Fibroblast of the conjunctiva (primary cell): ENCODE measurements at regions not wholly inside any gene's neighbourhood (a gene's known extent, or its start where the extent isn't known, plus 50 kb on each side); places are given as distances from the start of the nearest gene placed in this dataset.
"Not testable (repeated sequence)": the region's sequence is repeated elsewhere in the genome, so short reads cannot be mapped to it uniquely, and the experiment has no call there.

Experiments
- DNase-seq: peaks from one replicate; pipeline ENCODE4 v3.0.0-alpha.2; 2010; ENCODE audit warnings: low read depth

DNA sequence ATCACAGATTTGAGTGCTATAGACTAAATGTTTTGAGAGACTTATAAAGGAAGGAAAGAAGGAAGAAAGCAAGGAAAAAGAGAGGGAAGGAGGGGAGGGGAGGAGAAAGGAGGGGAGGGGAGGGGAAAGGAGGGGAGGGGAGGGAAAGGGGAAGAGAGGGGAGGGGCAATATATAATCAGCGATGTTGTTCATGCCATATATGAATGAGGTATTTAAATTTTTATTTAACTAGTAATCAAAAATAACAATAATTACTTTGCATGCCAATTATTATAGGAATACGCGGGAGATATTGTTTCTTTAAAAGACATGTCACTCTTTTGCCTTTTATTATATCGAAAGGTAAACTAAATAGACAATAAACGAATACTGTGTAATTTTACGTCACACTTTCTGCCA lies 1029.7 kb downstream of the FAT4 start:
- DNase-seq, result no peak

DNA sequence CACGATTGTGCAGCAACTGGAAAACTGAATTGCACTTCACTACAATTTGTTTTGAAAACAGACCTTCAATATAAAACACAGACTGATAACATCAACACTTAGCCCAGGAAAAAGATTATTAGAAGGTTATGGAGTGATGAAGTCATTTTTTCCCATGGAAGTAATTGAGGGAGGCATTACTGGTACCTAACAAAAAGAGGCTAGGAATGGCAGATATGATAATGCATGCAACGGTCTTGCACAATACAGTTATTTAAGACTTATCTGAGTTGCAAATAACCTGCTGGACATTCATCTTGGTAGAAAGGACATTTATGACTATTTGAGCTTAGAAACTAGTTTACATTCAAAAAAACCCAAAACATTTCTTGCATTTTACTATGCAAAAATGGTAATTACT lies 1031.9 kb downstream of the FAT4 start:
- DNase-seq, result no peak

DNA sequence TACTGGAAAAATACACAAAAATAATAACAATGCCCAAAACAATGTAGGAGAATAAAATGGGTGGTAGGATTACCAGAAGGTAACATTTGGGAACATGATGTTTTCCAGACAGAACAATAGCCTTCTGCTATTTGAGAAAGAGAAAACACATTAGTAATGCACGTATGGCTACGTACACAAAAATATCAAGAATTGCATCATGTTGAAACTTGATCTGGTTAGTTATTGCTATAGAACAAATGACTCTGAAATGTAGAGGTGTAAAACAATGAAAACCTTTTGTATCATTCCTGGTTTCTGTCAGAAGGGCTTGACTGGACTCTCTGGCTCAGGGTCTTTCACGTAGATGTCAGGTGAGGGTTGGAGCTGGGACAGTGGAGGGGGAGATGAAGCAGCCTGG lies 1040.0 kb downstream of the FAT4 start:
- peak; percentile 8 for DNase-seq

DNA sequence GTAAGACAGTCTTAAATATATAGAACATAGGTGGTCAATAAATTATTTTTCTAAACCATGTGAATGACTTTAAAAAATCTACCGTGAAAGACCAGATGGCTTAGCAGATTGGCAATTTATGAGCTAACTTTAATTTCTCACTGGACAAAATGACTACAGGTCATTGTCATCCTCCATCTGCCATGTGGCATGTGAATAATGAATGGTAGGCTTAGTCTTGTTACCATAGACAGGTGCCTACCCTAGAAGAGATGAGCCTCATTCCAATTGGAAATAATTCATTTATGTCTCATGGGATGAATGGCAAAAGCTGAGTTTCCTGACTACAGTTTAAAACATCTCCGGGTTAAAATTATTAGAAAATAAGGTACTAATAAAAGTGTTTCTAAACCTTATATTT lies 1043.3 kb downstream of the FAT4 start:
- no peak for DNase-seq

DNA sequence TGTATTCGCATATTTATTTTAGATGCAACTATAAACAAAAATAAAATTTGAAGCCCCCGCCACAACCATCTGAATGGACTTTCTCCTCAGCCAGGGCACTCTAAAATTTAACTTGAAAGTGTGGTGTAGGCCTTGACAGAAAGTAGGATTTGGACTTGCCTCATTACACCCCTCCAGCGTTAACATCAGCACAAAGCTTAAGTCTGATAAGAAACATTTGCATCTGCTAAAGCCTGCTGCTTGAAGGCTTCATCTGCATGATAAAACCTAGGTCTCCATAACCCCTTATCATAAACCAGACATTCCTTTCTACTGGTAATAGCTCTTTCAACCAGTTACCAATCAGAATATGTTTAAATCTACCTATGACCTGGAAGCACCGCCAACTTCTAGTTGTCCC lies 1046.5 kb downstream of the FAT4 start:
- no peak for DNase-seq

DNA sequence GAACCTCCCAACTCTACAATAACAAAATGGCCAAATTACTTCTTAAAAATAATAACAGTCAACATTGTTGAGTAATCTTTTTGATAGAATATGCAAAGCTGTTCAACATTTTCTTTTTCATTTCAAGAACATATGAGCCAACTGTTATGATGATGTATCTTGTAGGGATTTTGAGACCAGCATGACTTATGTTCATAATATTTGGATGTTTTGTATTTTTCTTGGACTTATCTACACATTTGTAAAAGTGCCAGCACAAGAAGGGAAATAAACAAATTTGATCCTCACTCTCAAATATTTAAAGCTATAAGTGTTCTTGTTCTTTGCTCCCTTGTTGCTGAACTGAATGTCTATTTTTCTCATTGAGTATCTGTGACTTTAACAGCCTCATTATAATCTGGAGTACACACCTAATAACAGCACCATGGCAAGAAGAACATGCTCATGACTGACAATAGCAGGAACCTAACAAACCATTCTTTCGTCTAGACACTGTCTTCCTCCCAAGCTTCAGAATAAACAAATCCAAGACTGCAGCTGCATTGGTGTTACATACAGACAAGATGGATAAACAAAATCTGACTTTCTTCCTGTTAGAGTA lies 1049.7 kb downstream of the FAT4 start:
- peak; percentile 62 for DNase-seq

DNA sequence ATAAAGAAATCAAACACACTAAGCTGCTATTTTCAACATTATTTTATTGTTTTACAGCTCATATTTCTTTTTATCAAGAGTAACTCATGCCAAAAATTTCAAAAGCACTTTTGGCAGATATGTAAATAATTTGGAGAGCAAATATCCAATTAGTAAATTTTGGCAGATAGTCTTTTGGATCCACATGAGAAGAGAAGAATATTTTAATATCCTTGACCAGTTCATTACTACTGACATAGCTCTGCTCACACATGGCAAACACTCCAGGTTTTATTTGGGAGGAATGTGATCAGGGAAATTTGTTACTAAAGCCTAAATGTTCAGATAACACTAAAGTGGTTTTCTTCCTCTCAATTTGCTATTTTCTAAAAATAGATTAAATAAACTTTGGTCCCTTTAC lies 1054.3 kb downstream of the FAT4 start:
- no peak for DNase-seq

DNA sequence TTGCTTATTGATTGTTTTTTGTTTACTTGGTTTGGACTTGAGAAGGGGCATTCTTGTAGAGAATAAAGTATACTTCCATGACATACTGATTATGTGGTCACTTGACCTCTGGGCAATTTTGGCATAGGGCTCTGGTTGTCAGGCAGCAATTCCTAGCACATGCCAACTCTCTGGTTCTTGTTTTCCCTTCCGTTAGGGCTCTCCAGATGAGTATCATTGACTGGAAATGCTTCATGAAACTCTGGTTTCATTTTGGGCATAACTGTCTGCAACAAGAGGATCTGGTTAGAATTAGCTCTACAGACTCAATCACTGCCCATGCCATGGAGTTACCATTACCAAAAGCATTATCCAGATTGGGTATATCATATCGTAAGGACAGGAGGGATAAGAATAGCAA lies 1057.9 kb downstream of the FAT4 start:
- no peak for DNase-seq

DNA sequence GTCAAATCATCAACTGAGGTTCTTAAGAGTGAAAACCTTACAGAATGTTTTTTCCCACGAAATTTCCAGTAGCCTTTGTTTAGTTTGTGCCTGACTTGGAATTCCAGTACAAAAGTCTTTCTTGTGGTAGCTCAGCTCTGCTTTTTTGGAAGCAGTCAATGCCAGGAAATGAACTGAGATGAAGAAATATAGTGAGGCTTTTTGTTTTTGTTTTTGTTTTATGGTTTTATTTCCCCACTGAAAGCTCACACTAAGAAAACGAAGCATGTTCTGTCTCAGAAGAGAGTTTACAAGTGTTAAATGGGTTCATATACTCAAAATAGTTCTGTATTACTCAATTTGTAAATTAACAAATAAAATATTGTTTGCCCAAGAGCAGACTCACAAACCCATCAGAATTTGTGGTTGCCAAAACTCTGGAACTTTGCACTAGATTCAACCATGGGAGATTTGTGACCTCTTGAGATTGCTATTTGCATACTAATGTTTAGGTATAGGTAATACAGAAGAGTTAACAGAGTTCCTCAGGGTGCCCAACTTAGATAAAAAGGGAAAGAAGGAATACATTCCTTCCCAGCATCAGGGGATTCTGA lies 1060.8 kb downstream of the FAT4 start:
- DNase-seq, result no peak

DNA sequence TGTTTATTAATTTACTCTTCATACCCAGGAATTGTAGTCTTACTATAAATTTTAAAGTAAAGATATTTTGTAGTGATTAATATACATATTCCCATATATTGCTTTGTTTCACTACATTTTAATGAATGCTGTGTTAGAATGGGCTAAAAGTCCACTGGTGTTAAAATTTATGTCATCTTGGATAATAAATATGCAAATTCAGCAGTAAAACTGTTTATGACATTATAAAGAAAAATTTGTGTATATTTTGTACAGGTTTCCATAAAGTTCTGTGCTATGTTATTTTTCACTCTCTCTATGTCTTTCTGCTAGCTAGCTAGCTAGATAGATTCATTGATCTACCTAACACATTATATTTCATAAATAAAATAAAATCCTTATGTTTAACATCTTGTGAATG lies 1071.2 kb downstream of the FAT4 start:
- DNase-seq, result no peak

DNA sequence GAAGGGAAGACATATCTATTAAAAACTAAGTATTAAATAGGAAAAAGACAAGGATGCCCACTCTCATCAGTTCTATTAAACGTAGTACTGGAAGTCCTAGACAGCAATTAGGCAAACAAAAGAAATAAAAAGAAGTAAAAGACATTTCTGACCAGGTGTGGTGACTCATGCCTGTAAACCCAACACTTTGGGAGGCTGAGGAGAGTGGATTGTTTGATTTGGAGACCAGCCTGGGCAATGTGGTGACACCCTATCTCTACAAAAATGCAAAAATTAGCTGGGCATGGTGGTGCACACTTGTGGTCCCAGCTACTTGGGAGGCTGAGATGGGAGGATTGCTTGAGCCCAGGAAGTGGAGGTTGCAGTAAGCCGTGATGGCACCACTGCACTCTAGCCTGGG lies 1071.8 kb downstream of the FAT4 start:
- no peak for DNase-seq

DNA sequence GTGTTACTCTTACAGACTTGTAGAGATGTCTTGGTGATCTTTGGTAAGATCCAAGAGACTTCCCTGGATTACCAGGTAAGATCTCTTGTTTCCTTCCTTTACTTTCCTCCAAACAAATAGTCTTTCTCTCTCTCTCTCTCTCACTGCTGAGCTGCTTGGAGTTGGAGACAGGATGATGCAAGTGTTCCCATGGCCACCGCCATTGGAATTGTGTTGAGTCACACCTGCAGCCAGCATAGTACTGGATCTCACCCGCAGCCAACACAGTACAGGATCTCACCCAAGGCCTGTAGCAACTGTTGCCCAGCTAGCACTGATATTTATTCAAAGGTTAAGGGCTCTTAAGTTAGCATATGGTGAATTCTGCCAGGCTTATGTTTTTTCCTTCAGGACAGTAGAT lies 1080.9 kb downstream of the FAT4 start:
- DNase-seq, result no peak

DNA sequence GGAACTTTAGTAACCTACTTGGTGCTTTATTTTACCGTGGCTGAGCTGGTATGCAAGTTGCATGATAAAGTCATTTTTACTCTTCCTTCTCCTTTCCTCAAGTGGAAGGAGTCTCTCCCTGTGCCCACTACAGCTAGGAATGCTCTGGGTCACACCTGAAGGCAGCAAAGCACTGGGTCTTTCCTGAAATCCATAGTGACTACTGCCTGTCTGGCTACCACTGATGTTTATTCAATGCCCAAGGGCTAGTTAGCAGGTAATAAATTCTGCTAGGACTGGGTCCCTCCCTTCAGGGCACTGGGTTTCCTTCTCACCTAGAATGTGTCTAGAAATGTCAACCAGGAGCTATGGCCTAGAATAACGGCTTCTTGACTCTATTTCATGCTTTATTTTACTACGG lies 1081.4 kb downstream of the FAT4 start:
- no peak for DNase-seq

DNA sequence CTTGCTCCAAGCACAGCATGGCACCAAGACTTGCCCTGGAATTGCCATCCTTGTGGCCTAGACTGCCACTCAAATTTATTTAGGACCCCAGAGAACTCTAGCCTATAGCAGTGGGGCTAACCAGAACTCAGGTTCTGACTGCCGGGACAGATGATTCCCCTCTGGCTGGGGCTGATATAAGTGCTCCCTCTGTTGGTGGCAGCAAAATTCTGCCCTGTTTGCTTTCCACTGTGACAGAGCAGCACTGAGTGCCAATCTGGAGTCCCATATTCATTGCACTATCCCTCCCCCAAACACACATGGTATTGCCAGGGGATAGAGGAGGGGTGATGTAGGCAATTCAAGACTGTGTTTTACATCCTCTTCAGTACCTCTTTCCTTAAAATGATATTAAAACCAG lies 1081.9 kb downstream of the FAT4 start:
- DNase-seq, result no peak

DNA sequence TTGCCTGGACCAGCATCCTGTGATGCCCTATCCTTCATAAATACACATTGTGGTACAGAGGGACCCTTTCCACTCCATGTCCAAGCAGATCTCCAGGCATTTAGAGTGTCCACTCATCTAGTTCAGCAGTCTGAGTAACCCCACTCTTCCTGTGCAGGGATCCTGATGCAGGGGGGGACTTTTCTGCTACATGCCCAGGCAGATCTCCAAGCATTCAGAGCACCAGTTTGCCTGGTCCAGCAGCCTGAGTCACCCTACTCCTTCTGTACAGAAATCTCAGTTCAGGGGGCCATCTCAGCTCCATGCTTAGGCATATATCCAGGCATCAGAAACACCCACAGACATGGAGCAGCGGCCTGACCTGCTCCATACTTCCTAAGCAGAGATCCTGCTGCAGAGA lies 1089.8 kb downstream of the FAT4 start:
- no peak for DNase-seq

DNA sequence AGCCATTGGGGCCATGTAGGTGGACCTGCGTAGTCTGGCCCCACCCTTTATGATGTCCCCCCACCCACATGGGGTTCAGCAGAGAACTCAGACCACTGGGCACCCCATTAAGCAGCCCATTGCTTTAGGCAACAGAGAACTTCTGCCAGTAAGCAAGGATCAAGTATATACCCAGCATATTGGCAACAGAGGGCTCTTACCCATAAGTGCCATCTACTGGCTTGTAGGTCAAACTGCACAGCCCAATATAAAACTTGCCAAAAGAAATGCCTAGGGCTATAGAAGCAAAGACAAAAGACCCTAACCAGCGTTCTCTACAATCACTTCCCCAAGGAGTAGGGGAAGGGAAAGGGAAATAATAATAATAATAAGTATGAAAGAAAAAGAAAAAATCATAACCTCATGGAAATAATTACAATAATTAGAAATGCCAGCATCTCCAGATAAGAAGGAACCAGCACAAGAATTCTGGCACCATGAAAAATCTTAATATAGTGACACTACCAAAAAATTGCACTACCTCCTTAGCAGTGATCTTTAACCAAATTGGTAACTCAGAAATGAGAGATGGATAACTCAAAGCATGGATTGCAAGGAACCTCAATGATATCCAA lies 1090.7 kb downstream of the FAT4 start:
- DNase-seq, result peak; percentile 18

DNA sequence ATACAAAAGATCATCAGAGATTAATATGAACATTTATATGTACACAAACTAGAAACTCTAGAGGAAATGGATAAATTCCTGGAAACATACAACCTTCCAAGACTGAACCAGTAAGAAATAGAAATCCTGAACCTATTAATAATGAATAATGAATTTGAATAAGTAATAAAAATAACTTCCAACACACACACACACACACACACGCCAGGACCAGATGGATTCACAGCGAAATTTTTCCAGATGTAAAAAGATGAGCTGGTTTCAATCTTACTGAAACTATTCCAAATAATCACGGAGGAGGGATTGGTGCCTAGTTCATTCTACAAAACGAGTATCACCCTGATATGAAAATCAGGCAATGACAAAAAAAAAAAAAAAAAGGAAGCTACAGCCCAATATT lies 1095.0 kb downstream of the FAT4 start:
- no peak for DNase-seq

DNA sequence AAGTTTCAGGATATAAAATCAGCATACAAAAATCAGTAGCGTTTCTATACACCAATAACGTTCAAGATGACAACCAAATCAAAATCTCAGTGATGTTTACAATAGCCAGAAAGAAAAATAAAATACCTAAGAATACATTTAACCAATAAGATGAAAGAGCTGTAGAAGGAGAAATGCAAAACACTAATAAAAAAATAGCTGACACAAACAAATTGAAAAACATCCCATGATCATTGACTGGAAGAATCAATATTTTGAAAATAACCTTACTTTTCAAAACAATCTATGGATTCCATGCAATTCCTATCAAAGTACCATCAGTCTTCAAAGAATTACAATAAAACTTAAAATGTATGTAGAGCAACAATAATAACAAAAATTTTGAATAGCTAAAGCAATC lies 1096.3 kb downstream of the FAT4 start:
- DNase-seq, result no peak

DNA sequence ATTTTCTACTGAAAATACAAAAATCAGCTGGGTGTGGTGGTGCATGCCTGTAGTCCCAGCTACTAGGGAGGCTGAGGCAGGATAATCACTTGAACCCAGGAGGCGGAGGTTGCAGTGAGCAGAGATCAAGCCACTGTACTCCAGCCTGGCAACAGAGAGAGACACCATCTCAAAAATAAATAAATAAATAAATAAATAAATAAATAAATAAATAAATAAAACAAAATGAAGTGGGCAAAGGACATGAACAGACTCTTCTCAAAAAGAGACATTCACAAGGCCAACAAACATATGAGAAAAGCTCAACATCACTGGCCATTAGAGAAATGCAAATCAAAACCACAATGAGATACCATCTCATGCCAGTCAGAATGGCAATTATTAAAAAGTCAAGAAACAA lies 1097.6 kb downstream of the FAT4 start:
- not testable (repeated sequence) for DNase-seq

DNA sequence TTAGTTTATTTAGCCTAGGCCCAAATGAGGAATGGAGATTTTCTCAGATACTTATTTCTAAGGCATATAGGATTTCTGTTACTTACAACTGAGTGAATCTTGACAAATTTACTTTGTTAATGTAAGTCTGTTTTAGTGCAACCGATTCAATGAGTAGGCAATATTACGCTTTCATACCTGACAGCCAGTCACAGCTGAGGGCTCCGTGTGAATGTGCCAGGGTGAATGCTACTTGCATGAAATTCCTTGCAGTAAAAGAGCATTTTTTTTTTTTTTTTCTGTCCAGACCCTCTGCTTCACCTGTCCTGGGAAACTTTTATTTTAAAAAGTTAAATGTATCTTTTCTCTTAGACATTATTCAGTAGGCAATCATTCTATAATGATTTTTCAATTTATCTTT lies 1100.0 kb downstream of the FAT4 start:
- no peak for DNase-seq

DNA sequence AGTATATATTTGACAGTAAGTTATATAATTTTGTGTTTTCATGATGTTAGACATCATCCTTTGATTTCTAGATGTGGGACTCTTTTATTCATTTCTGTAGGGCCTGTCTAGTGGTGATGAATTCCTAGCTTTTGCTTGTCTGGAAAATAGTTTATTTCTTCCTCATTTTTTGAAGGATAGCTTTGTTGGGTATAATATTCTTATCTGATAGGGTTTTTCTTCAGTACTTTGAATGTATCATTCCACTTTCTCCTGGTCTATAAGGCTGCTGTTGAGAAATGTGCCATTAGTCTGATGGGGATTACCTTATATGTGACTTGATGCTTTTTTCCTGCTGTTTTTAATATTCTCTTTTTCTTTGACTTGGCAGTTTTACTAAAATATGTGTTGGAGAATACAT lies 1104.5 kb downstream of the FAT4 start:
- DNase-seq, result no peak

DNA sequence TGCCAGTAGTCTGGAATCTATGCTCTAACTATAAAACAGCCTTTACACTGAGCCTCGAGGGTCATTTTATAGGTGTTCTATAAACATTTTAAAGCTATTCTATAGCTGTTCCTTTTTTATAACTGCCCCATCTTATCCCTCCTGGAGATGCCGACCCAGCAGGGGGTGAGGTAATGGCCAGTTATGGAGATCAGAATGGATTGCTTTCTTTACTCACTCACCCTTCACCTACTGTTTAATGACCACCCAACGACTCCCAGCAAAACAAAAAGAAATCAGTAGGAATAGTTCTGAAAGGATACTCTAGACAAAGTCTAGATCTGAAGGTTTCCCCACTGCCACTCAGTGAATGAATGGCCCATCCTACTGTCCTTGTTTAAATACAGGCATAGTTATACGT lies 1113.1 kb downstream of the FAT4 start:
- no peak for DNase-seq

DNA sequence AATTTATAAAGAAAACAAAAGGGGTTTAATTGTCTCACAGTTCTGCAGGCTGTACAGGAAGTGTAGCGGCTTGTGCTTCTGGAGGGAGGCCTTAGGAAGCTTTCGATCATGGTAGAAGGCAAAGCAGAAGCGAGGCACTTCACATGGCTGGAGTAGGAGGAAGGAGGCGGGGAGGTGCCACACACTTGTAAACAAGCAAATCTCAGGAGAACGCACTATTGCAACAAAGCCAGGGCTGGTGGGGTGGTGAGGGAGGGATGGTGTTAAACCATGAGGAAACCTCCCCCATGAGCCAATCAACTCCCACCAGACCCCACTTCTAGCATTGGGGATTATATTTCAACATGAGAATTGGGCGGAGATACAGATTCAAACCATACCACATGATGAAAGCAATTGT lies 1116.3 kb downstream of the FAT4 start:
- no peak for DNase-seq

DNA sequence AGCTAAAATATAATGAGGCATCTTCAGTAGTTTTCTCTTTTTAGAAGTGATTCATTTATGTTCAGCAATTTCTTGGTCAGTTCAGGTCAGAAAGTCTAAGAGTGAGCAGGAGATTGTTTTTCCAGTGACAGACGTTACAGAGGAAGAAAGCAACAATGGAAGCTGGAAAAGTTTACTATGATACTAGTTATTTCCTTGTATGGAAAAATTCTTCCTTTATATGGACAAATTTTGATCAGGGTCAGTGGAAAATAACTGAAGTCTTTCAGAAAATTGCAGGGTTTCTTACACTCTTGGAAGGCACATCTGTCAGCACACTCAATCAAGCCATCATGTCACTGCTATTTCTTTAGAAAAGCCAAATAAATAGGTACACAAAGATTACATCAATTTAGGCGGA lies 1120.7 kb downstream of the FAT4 start:
- DNase-seq, result no peak
